DMS53 (cell line): ENCODE measurements at regions not wholly inside any gene's neighbourhood (a gene's known extent, or its start where the extent isn't known, plus 50 kb on each side); places are given as distances from the start of the nearest gene placed in this dataset.
A peak's percentile ranks its signal among the peaks of the same experiment; 100 is the strongest.
"Not testable (repeated sequence)": the region's sequence is repeated elsewhere in the genome, so short reads cannot be mapped to it uniquely, and the experiment has no call there.

ENCODE experiments used
- DNase-seq: peaks from one replicate; lab custom pipeline; 2025; lab: John Stamatoyannopoulos, UW

GRCh38 chr14:106809615-106810014 is 1283.2 kb downstream of the TMEM121 start:
- no peak for DNase-seq

DNA sequence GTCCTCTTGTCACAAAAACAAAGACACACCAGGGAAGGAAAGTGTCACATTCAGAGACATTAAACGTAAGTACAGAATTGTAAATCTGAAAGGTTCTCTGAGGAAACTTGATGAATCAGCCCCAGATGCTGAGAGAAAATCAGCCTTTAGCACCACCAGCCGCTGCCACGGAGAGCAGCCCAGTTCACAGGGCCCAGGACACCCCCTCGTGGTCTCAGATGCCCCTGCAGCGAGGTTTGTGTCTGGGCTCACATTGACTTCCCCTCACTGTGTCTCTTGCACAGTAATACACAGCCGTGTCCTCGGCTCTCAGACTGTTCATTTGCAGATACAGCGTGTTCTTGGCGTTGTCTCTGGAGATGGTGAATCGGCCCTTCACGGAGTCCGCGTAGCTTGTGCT is 1283.8 kb downstream of the TMEM121 start:
- DNase-seq: not testable (repeated sequence)

DNA sequence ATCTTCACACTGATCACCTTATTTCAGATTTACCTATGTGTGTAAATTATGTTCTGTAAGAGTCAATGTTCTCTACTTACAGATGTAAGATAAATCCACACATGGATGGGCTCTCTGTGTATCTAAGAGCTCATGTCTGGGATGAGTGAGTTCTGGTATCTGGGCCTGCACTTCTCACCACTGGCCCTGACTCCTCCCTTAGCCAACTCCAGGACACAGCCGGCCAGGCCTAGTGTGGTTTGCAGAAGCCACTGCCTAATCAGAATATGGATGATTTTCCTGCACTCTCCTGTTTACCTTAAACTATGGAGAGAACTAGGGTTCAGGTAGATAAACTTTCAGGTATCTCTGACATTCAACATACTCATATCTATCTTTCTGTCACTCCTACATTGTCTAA is 1284.8 kb downstream of the TMEM121 start:
- no peak for DNase-seq

DNA sequence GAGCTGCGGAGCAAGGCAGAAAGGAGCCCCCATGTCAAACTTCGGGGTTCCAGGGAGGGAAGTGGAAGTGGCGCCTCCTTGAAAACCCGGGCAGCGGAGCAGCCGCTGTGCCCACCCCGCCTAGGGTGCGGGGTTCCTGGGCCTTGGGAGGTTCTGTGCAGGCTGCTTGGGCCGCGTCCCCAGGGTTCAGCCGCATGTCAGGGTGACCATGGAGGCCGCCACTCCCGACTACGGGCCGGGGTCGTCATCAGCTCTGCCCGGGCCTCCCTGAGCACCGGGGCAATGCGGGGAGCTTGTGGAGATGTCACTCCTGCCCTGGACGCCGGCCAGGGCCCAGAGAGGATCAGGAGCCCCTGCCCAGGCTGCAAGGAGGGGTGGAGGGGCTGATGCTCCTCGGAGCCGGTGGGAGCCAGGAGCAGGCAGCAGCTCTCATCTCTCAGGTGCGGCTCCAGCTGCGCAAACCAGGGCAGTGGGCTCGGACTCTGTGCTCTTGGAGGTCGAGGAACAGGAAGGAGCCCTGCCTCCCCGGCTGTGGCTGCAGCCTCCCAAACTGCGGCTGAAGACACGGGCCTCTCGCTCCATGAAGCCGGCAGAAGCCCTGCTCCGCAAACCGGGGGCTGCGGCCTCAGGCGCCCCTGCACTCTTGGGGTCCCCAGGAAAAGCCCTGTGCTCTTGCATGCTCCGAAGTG is 1286.5 kb downstream of the TMEM121 start:
- DNase-seq: no peak

DNA sequence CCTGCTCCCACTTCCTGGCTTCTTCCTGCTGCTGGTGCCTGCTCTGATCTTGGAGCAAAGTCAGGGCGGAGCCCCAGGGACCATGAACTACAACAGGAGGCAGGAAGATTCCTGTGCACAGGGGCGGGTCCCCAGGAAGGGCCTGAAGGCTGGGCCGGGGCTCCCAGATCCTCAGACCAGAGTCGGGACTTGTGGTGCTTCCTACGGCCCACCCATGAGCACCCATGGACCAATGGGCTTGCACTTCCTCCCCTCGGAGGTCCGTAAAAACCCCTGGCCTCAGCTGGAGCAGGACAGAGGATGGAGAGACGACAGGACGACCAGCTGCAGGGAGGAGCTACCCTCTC is 1287.1 kb downstream of the TMEM121 start:
- no peak for DNase-seq

DNA sequence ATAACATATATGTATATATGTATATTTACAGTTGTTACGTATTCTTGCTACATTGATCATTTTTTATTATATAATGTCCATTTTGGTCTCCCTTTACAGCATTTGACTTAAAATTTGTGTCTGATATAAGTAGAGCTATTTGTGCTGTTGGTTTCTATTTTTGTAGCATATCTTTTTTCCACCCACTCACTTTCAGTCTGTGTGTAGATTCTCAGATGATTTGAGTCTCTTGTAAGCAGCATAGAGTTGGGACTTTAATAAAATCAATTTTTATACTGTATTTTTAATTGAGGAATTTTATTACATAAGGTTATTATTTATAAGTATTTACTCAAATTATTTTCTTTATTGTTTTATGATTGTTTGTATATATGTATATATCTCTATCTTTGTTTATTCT is 1293.7 kb downstream of the TMEM121 start:
- DNase-seq: no peak

- DNase-seq: no peak
These were observed 1294.7 kb downstream of the TMEM121 start for GRCh38 chr14:106821119-106821518.

DNA sequence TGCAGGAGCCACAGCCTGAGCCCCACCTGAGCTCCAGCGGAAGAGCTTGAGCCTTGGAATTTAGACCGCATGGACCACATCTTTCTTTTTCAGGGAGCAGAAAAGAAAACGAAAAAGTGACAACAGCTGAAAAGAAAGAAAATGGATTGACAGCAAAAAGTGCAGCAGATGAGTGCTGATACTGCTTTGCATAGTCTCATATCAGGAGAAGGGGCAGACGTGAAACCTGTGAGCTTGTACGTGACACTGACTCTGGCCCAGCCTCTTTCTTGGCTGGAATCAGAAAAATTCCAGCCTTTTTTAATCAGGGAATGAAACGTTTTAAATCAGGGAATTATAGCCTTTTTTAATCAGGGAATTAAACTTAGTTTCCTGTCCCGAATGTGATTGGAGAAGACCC is 1296.5 kb downstream of the TMEM121 start:
- no peak for DNase-seq

- no peak for DNase-seq
These were observed 1297.2 kb downstream of the TMEM121 start for GRCh38 chr14:106823552-106823951.

DNA sequence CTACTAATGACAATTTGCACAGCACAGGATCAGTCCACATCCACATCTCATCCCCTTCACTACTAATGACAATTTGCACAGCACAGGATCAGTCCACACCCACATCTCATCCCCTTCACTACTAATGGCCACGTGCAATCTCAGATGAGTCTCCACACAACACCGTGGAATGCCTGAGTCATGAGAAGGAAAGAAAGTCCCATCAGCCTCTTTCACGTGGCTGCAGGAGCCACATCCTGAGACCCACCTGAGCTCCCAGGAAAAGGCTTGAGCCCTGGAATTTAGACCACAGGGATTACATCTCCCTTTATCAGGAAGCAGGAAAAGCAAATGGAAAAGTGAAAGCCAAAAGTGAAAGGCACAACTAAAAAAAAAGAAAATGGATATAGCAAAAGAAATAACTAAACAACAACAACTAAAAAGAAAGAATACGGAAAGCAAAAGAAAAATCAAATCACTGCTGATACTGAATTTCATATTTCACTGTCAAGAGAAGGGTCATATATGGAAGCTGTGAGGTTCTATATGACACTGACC is 1300.5 kb downstream of the TMEM121 start:
- DNase-seq: no peak

- peak; percentile 69 for DNase-seq
These were observed 1304.9 kb downstream of the TMEM121 start for GRCh38 chr14:106831322-106831720.

DNA sequence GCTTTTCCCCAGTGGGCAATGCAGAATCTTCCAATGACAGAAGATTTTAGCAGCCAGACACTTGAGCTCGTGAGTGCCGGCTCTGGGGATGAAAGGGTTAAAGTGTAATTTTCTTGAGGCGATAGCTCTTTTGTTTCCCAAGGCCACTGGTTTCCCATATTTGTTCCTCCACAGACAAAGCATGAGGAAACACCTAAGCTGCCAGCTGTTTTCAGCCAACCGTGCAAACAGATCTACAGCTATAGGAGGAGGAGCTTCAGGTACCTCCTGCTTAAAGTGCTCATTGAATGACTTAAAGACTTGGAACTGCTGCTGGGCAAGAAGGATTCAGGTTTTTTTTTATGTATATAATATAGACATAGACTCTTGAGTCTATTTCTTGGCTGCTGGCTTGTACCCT is 1311.5 kb downstream of the TMEM121 start:
- peak; percentile 72 for DNase-seq

- no peak for DNase-seq
These were observed 1312.8 kb downstream of the TMEM121 start for GRCh38 chr14:106838991-106839769.

DNA sequence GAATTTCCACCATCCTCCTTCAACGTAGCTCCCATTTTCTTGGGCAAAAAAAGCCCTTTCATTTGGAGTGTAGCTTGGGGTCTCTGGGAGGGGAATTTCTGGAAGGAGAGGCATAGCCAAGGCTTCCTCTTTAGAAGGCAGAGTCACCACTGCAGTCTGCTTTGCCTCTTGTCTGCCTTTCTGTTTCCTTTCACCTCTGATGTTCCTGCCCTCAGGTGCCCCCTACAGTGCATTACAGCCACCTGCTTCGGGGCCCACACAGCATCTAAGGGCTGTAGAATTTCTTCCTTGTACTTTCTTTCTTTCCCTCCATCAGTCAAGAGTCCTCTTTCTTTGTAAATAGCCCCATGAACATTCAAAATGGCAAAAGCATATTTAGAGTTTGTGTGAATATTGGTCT is 1313.9 kb downstream of the TMEM121 start:
- DNase-seq: peak; percentile 21

GRCh38 chr14:106840991-106841390 is 1314.6 kb downstream of the TMEM121 start:
- no peak for DNase-seq

DNA sequence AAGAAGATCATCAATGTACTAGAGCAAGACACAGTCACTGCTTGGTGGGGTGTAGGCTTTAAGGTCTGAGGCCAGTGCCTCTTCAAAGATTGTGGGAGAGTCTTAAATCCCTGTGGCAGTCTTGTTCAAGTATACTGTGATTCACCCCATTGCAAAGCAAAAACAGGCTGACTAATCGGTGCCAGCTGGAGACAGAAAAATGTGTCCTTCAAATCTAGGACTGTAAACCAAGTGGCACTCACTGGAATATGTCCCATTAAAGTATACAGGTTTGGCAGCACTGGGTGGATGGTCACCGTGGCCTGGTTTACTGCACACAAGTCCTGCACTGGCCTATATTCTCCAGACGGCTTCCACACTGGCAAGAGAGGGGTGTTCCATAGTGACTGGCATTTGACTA is 1315.3 kb downstream of the TMEM121 start:
- peak; percentile 17 for DNase-seq

DNA sequence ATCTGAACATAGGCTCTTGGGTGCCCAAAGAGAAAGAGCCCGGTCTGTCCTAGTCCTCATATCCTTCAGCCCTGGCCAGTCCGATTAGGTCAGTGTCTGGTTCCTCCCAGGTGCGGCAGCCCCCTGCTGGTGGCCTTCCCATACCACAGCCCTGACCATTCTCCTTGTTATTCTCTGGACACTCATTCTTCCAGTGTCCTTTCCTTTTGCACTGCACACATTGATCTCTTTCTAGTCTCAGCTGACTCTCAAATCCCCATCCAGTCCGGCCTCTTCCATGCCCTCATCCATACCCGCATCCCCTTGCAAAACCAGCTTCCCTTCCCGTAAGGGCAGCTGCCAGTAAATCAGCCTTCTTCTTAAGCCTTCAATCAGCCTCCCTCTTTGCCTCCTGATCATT is 1316.3 kb downstream of the TMEM121 start:
- peak; percentile 68 for DNase-seq

GRCh38 chr14:106843386-106843785 is 1317.0 kb downstream of the TMEM121 start:
- peak; percentile 61 for DNase-seq

- DNase-seq: peak; percentile 83
These were observed 1317.6 kb downstream of the TMEM121 start for GRCh38 chr14:106843951-106844483.

- DNase-seq: peak; percentile 86
These were observed 1318.4 kb downstream of the TMEM121 start for GRCh38 chr14:106844608-106845285.

DNA sequence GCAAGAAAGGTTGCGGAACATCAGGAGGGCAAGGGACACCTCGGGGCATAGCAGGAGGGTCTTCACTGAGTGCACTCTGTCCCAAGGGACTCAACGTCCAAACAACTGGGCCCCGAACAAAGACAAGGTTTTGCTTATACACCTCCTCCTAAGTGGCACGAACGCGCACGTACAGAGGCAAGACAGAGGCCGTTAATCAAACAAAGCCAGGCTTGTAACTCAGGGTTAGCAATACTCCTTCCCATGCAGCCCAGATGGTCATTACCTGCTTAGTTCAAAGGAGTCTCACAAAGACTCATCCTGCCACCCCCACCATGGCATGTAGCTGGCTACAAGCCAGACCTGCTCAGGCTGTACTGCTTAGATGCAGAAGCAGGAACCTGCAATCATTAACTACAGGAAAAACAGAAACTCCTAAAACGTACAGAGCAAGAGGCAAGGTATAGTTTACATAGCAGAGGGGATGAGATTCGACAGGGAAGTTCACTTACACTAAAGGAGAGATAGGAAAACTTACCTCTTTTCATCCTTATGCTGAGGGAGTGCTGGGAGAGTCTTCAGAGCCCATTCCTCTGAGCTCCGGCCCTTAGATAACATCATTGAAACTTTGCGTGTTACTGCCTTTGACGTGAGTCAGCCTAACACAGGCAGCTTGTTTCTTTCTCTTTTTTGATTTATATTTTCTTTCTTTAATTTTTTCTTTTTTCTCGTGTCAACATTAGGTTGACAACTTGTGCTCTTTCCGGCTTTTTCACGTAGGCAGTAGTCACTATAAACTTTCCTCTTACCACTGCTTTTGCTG is 1319.1 kb downstream of the TMEM121 start:
- DNase-seq: peak; percentile 95

DNA sequence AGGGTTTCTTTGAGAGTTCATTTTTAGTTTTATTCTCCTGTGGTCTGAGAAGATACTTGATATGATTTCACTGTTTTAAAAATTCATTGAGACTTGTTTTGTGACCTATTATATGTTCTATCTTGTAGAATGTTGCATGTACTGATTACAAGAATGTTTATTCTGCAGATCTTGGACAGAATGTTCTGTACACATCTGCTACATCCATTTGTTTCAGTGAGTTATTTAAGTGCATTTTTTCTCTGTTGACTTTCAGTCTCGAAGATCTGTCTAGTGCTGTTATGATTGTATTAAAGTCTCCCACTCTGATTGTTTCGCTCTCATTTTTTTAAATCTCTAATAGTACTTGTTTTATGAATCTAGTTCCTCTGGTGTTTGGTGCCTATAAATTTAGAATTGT is 1319.8 kb downstream of the TMEM121 start:
- DNase-seq: peak; percentile 23
